ENCODE measurements at regions not wholly inside any gene's neighbourhood (a gene's known extent, or its start where the extent isn't known, plus 50 kb on each side); places are given as distances from the start of the nearest gene placed in this dataset.

DNA sequence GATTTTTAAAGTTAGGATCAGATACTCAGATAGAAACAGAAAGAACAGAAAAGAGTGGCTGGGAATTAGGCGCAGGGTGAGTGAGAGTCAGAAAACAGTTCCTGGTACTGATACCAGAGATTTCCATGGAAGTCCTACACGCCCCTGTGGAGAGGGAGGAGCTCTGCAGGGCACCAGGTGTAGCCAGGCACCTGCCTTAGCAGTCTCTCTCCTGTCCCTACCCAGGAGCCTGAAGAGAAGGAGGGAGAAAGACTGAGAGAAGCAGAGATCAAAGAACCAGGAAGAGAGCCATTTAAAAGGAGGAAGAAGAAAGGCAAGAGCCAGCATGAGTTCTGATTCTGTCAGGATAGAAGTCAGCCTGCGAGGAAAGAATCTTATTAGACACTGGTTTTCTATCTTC, 65.0 kb downstream of the CBLN1 start:
- DNase-seq (ENCODE audit: low read depth in 4 of 4, low spot score in 3 of 4), result no peak

DNA sequence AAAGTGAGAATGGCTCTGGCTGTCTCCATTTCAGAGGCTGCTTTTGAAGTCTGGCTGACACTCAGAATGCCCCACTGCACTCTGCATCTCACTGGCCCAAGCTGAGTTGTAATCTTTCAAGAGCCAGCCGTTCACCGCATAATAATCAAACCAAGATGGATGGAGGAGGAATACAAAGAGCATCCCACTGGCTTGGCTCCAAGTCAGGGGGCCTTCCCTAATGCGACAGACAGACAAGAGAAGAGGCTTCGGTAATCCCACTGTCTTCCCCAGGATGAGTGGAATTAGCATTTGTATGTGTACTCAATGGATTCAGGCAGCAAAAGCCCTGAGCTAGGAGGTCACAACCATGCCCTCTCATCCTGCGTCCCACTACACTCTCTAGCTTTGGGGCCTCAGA, 68.0 kb downstream of the CBLN1 start:
- no peak for DNase-seq (ENCODE audit: low read depth in 4 of 4, low spot score in 3 of 4)

DNA sequence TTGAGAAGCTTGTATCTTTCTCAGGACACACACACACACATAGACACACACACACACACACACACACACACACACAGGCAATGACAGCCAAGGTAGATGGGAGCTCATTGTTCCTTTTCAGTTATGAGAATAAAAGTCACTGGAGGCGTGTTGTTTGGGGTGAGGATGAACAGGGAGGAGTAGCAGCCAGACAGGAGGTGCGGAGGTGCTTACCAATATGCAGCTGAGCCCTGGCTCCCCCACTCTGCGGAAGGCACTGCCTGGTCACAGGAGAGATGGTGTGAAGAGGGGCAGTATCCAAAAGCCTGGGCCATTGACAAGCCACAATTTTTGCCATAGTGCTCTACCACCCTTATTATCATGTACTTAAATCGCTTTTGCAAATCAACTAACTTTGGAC, 77.4 kb downstream of the CBLN1 start:
- no peak for DNase-seq (ENCODE audit: low read depth in 4 of 4, low spot score in 3 of 4)

DNA sequence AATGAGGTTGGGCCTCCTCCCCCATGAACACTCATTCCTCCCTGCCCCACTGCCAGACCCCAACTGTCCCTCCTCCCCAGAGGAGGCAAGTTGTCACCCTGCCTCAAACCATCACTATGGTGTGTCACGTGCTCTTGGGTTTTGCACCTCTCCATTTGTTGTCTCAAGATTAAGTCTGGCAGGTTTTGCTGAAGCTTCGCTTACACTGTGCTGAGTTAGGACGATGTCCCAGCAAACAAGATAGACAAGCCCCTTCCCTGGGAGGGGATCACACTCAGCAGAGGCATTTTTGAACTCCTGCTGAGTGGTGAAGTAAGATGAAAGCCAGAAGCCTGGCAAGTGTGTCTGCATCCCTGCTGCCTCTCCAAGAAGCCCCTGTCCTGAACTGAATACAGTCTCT, 78.3 kb downstream of the CBLN1 start:
- DNase-seq (ENCODE audit: low read depth in 4 of 4, low spot score in 3 of 4), result no peak

DNA sequence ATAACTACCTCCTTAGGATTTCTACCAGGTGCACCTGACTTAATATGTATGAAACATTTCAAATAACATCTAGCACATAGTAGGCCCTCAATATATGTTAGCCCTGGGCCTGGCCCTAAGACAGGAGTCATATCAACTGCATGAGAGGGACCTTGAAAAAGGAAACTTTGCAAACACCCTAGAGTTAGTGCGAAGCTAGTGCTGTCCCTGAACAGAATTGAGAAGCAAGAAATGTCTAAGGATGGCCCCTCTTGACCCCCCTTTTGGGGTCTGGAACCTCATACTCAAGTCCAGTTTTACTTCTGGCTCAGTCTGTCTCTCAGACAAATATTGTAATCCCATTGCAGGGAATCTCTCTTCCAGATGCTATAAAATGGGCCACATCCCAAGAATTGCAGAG, 80.5 kb downstream of the CBLN1 start:
- DNase-seq (ENCODE audit: low read depth in 4 of 4, low spot score in 3 of 4), result no peak

DNA sequence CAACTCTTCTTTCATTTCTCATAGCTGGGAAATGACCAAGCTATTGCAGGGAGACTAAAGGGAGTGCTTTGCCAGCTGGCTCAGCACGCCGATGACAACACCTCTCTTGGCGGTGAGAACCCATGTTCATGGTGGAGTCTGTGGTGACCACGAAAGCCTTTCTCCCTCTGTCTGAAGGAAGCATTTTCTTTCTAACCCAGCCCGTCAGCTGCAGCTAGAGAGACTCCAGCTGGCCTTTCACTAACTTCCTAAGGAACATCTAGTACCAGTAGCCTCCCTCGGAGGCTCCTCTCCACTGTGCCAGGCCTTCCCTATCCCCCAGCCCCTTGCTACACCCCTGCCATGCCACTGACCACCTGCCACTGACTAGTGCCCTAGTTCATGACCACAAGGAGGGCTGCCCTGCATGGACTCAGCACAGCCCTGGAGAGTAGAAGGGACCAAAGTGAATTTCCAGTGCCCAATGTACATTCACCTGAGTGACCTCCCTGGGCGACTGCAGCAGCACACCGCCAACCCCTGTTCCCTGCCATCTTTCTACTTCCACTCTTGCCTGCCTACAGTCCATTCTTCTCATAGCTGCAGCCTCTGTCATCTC, 81.3 kb downstream of the CBLN1 start:
- DNase-seq (ENCODE audit: low read depth in 4 of 4, low spot score in 3 of 4), result no peak

DNA sequence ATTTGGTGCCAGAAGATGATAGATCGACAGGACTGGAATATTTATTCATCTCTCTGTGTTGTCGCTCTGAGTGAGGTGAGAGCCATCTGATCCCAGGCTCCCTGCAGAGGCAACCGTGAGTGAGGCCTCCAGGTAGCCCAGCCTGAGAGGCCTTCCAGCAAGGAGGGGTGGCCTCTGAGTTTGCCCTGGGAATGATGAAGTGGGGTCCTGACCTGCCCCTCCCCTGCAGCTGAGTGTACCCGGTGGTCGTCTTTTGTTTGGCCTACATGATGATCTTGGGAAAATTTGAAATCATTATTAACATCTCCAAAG, 86.4 kb downstream of the CBLN1 start:
- no peak for DNase-seq (ENCODE audit: low read depth in 4 of 4, low spot score in 3 of 4)

DNA sequence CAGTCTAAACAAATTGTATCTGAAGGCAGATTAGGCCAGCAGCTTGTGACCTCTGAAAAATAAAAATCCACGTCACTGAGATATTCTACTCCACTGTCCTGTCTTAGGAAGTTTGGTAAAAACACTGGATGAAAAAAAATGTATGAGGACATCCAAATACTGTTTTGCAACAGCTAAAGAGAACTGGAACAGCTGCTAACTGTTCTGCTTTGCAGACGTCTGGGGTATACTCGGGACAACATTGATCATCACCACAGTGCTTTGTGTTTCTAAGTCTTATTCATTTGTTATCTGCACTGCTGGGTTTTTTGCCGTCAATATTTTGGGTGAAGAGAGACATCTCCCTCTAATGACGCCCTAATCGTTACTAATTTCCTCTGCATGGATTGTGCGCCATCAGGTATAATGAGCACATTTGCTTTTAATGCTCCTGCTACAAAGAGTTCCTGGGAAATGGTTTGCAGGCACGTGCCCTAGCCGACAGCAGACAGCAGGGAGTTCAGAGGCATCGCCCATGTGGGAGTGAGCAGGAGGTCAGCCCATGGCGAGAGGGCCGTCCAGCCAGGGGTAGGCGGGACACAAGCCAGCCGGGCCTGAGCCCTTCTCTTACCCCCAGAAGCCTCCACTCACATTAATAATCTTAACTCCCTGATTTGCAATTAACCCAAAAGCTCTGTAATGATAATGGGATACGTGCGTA, 87.0 kb downstream of the CBLN1 start:
- DNase-seq (ENCODE audit: low read depth in 4 of 4, low spot score in 3 of 4), result no peak

DNA sequence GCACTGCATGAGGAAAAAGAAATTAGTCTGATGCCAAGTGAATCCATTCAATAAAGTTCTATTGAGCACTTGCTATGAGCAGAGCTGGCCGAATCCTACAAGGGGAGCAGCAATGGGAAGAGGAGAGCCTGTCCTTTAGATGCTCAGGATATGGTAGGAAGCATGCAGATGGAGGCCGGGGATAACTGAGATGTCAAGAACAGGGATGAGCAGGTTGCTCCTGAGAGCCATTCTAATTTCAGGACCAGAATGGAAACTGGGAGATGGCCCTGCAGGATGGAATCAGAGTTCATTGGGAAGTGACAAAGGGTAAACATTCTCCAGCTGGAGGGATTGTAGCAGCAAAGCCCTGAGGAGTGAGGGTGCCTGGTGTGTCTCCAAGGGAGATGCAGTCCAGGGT, 88.0 kb downstream of the CBLN1 start:
- DNase-seq (ENCODE audit: low read depth in 4 of 4, low spot score in 3 of 4), result no peak

DNA sequence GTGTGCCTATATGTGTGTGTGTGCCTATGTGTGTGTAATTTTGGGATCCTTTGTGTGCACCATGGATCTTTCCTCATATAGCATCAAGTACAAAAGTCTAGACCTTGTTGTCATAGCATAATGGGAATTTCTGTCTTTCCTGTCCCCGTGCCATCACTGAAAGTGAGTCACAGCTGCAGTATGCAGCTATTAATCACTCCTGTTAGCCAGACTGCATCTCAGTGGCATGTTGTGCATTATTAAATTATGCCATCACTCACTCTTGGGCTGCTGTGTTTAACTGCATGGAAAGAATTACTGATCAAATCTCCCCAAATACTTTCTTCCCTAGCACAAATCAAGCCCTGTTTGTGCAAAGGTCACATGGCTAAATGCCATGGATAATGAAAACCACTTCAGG, 92.4 kb downstream of the CBLN1 start:
- no peak for DNase-seq (ENCODE audit: low read depth in 4 of 4, low spot score in 3 of 4)

DNA sequence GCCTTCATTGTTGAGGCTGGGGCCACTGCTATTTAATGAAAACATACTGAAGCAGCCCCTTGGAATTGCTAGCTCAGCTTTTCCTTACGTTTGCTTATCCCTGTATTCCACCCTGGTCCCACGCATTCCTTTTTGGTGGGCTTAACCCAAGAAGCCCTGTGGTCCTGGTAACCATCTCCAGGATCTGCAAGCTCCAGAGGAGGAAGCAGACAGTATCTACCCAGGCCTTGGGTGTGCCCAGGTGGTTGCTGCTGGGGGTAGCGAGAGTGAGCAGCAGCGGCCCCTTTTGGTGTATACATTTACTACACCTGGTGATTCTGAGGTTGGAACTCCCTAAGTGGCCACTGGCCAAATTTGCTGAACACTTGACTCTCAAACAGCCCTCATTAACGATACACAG, 97.7 kb downstream of the CBLN1 start:
- DNase-seq (ENCODE audit: low read depth in 4 of 4, low spot score in 3 of 4), result no peak

DNA sequence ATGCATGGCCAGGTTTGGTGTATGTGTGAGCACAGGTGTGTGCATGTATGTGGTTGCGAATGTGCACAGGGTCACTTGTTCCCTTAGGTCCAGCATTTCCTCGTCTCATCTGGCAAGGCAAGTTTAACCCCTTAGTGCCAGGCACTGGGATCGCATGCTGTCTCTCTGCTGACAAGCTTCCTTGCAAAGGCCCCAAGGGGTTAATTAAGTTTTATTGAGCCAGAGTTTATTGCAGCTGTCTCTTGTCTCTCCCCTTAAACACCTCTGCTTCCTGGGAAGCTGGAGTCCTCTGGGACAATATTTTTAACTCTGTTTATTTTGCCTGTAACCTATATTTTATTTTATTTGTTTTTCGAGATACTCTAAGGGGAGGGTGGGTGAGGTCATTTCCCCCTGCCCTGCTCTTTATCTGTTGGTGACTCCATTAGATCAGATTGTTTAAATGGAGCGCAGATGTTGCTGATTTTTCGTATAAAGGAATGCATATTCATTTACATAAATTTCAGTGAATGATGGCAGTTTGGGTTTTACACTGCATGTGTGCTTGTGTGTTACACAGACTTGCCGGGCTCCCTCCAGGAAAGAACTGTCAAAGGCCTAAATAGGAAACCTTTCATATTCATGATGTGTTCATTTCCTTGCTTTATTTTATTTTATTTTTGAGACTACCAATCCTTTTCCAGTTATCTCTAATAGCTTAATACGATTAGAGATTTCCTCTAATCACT, 99.7 kb downstream of the CBLN1 start:
- DNase-seq (ENCODE audit: low read depth in 4 of 4, low spot score in 3 of 4), result no peak

DNA sequence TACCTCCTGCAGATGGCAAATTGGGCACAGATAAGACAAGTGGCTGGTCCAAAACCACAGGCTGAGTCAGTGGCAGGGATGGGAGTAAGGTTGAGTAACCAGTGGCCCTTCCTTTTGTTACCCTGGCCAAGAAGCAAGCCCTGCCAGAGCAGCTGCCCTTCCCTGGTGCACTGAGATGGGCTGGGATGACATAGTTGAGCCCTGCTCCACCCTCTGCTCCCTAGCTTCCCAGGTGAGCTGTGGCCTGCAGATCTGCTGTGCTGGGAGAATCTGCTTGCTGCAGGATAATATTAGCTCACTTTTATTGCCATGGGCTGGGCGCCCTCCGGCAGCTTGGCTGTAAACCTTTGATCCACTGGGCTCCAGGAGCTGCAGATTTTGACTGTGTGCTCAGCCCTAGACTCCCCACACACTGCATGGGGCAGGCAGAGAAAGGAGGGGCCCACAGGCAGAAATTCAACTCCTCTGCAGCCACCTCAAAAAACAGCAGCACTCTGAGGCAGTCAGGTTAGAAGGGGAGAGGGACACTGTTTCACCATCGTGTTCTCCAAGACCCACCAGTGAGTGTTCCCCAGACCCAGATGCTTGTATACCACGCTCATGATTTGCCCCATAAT, 101.8 kb downstream of the CBLN1 start:
- DNase-seq (ENCODE audit: low read depth in 4 of 4, low spot score in 3 of 4), result no peak

DNA sequence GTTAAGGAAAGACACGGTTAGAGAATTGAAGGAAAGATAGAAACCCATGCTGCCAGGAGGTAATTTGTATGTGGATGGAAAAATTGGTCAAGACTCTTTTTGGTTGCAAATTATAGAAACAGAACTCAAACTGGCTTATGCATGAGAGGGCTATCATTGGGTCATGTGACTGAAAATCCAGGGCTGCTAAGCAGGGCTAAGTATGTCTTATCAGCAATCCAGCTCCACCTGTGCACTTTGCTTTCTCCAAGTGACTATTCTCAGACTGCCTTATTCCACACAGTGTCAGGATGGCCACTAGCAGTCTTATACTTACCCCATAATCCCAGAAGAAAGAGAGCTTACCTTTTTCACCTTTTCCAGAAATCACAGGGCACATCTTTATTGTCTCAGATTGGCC, 113.5 kb downstream of the CBLN1 start:
- DNase-seq (ENCODE audit: low read depth in 4 of 4, low spot score in 3 of 4), result no peak

DNA sequence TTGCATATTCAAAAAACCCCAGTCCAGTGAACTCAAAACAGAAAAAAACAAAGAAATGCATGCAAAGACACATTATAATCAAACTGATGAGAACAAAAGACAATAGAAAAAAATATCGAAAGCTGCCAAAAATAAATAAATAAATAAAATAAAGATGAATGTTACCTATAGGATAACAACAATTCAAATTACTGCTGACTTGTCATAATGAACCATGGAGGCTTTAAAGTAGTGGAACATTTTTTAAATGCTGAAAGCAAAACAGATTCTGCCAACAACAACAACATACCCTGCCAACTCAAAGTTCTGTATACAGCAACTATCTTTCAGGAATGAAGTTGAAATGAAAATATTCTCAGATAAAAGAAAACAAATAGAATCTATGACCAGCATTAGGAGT, 116.6 kb downstream of the CBLN1 start:
- DNase-seq (ENCODE audit: low read depth in 4 of 4, low spot score in 3 of 4), result no peak

DNA sequence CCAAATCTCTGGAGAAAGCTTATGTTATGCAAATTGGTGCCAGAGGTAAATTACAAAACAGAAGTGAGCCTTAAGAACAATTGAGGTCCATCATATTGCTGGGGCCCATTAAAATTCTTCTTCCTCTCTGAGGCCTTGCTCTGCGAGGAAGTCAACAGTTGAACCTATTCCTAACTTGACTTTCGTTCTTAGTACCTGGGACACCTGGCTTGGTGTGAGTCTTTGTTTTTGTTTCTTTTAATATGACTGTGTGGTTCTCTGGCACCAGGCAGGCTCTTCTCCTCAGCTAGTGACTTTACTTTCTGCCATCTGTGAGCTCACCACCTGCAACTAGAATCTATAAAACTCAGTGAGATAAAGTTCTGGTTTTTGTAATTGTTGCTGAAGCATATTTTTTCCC, 120.4 kb downstream of the CBLN1 start:
- no peak for DNase-seq (ENCODE audit: low read depth in 4 of 4, low spot score in 3 of 4)

DNA sequence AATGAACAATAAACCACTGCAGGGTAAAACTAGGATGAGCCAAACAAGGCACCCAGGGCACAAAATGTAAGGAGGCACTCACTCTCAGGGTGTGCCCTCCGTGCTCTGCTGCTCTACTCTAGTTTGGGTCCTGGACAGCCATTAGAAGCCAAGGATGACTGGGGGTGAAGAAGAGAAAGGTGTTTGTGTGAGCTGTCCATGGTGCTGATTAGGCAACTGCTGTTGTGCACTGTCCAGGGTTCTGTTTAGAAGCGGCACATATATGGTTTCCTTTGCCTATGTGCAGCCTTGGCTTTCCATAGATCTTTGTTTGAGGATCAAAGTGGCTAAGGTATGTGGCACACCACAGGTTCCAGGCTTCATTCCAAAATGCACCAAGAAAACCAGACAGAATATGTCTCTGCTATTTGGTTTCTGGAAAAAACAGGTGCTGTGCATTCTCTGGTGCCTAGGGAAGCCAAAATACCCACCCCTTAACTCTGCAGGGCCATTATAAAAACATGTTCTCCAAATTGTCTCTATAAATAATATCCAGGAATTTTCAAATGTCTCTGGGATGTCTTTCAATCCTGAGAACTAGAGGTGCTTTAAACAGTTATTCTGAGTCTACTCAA, 123.5 kb downstream of the CBLN1 start:
- peak; percentile 26 to 56 (median 39) for DNase-seq (ENCODE audit: low read depth in 4 of 4, low spot score in 3 of 4)

DNA sequence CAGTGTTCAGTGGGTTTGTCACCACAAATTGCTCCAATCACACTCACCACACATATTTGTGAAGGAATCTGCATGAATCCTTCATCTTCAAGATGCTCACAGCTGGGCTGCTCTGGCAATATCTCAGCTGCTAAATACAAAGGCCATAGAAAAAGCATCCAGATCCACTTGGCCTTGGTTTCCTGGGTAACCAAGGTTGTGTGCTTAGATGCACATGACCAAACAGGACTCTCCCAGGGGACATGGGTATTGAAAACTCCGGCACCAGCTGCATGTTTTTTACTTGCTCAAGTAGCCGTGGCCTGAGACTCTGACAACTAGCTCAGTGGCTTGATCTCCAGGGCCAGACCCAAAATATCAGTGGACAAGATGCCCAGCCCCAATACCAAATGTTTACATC, 131.3 kb downstream of the CBLN1 start:
- DNase-seq (ENCODE audit: low read depth in 4 of 4, low spot score in 3 of 4), result no peak

DNA sequence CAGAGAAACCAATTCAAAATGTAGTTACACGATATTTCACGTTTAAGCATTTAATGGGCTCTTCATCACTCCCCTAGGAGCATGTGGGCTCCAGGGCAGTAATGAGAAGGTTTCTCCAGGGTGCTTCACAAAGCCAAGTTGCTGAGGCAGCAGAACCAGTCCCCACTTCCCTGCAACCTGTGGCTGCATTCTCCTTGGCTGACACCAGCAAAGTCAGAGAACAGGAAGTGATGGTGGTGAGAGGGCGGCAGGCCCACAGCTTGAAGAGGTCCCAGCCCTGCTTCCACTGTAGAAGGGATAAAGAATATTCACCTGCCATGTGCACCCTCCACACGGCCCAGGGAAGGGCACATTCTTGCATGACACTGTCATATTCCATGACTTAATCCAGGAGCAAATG, 133.2 kb downstream of the CBLN1 start:
- no peak for DNase-seq (ENCODE audit: low read depth in 4 of 4, low spot score in 3 of 4)

DNA sequence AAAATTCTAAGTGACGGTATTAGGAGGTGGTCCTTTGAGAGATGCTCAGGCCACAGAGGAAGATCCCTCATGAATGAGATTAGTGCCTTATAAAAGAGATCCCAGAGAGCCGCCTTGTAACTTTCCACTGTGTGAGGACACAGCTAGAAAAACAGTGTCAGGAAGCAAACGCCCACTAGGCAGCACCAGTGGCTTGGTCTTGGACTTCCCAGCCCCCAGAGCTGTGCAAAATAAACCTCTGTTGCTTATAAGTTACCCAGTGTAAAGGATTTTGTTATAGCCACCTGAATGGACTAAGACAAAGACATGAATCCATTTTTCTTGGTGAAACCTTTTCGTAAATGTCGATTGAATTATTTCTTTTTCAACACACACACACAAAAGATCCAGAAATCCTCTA, 141.0 kb downstream of the CBLN1 start:
- DNase-seq (ENCODE audit: low read depth in 4 of 4, low spot score in 3 of 4), result no peak

DNA sequence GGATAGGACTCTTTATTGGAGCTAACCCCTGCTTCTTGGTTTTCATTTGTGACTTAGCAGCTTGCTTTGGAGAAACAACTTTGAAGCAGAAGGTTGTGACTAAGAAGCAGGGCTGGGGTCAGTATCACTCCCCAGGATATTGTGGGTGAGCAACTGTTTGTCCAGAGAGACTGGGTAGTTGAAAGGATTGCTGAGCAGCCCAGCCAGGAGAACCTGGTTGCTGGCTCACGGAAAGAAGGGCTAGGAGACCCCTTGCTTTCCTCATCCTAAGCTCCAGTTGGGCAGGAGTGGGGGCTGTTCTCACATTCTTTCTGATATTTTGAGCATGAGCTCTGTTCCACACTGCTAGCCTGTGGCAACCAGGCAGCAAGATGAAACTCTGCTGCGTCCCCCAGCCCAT, 151.2 kb downstream of the CBLN1 start:
- DNase-seq (ENCODE audit: low read depth in 4 of 4, low spot score in 3 of 4), result no peak

DNA sequence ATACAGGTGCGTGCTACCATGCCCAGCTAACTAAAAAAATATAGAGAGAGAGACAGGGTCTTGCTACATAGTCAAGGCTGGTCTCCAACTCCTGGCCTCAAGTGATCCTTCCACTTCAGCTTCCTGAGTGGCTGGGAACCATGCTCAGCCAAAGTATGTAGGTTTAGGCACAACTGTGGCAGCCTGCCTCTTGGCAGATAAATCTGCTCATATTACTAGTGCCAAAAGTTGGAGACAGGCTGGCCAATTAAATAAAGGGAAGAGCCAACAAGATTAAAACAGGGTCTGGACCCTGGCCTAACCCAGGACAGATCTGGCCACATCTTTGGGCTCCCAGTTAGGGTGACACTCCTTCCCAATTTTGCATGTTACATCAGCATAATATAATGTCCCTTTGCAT, 151.7 kb downstream of the CBLN1 start:
- no peak for DNase-seq (ENCODE audit: low read depth in 4 of 4, low spot score in 3 of 4)
